GM19395 (cell line): ENCODE measurements at regions not wholly inside any gene's neighbourhood (a gene's known extent, or its start where the extent isn't known, plus 50 kb on each side); places are given as distances from the start of the nearest gene placed in this dataset.
"Not testable (repeated sequence)": the region's sequence is repeated elsewhere in the genome, so short reads cannot be mapped to it uniquely, and the experiment has no call there.

ENCODE experiments used
- ATAC-seq: cut with Tn5 transposase; IDR thresholded peaks from one replicate; pipeline ENCODE4 v1.9.1; 2021; ENCODE audit warnings: mild to moderate bottlenecking, moderate library complexity; ENCODE audit not compliant: unreplicated experiment

DNA sequence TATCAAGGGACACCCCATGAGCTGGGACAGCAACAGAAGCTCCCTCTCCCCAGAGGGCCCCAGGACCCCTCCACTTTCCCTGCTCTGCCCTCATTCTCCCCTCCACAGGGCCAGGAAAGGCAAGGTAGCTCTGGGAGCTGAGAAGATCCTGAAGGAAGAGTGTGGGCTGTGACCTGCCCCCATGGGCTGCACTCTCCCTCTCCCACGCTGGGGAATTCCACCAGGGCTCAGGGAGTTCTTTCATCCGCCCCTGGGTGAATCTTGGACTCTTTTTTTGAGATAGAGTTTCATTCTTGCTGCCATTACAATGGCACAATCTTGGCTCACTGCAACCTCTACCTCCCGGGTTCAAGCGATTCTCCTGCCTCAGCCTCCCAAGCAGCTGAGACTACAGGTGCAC is 73.8 kb downstream of the C9orf50 start:
- no peak for ATAC-seq

DNA sequence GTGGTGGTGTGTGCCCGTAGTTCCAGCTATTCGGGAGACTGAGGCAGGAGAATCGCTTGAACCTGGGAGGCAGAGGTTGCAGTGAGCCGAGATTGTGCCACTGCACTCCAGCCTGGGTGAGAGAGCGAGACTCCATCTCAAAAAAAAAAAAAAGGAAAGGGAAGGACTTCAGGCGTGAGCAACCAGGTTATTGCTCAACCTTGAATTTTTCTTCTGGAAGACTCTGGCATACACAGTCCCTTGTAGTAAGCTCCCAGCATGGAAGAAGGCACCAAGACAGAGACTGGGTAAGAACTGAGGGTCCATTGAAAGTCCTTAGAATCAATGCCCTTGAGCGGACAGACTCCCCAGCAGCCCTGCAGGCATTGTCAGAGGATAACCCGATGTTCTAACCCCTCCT is 75.0 kb downstream of the C9orf50 start:
- ATAC-seq = not testable (repeated sequence)

- no peak for ATAC-seq
Observed at GRCh38 chr9:129544761-129545160, 76.1 kb downstream of the C9orf50 start.

DNA sequence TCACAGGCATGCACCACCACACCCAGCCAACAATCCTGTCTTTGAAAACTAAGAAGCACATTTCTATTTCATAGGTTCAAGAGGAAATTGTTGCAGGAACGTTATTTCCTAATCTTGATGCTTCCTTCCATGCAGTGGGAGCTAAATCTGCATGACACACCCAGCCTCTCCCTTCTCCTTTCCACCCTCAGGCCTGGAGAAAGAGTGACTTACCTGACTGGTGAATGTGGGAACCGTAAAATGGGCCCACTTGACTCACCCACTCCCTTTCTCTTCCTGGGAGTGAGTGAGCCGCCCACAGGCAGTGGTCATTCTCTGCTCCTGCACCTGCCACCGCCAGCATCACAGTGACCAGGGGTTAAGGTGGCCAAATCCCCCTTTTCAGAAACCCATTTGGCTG is 78.2 kb downstream of the C9orf50 start:
- ATAC-seq = no peak

- no peak for ATAC-seq
Observed at GRCh38 chr9:129541270-129541669, 79.6 kb downstream of the C9orf50 start.

DNA sequence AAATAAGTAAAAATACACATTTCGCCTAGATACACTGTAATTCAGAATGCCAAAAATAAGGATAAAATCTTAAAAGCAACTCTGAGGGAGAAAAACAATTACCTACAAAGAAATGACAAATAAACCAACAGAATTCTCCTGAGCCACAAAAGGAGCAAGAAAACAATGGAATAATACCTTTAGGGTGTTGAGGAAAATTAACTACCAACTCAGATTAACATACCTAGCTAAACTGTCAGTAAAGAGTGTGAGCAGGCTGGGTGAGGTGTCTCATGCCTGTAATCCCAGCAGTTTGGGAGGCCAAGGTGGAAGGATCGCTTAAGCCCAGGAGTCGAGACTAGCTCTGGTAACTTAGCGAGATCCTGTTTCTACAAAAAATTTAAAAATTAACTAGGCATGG is 81.5 kb downstream of the C9orf50 start:
- no peak for ATAC-seq

GRCh38 chr9:129531860-129532402 is 89.0 kb downstream of the C9orf50 start:
- ATAC-seq = not testable (repeated sequence)

DNA sequence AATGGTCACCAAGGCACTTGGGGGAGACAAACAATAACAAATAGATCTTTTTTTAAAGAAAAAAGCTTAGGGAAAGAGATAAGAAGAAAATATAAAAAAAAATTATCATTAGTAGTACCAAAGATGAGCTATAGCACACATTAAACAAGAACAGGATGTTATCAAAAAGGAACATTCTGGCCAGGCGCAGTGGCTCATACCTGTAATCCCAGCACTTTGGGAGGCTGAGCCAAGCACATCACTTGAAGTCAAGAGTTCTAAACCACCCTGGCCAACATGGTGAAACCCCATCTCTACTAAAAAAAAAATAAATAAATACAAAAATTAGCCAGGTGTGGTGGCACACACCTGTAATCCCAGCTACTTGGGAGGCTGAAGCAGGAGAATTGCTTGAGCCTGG is 92.9 kb downstream of the C9orf50 start:
- ATAC-seq = not testable (repeated sequence)

DNA sequence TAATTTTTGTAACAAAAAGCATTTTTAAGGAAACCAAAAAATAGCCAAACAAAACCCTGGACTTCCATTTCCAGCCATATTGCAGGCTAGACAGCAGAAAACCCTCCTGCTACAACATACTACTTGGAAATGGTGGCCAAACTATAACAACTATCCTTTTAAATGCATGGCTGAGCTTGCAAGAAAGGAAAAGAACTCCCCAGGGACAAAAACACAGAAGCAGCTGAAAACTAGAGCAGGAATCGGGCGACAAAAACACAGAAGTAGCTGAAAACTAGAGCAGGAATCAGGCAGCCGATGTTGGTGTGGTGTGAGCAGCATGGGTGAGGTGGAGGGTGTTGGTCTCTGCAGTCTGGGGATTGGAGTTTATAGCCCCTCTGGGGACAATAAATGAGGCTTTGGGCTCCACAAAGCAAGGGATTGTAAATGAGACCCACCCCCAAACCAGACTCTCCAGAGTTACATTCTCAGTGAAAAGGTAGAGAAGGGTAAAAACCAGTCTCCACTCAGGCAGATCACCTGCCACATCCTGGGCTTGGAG is 95.2 kb downstream of the C9orf50 start:
- no peak for ATAC-seq

DNA sequence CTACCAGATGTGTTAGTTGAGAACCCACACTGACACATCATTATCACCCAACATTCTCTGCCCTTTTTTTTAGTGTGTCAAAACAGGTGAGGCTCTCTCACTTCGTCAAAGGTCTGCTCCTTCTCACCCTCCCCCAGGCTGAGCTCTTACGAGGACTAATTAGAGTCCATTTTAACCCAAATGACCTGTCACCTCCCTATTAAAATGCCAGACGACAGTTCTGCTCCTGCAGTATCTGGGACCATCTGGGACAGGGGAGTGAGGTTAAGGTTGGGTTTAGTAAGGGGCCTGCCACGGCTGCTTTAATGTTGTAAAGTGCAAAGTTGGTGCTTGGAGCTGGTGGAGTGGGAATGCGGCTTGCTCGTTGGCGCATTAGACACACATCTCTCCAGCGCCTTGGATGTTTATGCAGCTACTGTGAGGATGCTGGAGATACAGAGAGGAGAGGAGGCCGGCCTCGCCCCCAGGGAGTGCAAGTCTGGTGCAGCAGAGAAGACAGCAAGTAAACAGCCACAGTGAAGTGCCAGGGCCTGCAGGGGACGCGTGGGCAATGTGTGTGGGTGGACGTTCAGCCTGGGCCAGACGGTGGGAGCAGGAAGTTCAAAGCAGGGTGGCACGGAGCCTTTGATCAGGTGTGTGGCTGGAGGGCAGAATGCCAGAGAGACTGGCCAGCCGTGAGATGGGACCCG is 96.2 kb downstream of the C9orf50 start:
- no peak for ATAC-seq

- ATAC-seq = no peak
Observed at GRCh38 chr9:129523943-129524581, 96.8 kb downstream of the C9orf50 start.

DNA sequence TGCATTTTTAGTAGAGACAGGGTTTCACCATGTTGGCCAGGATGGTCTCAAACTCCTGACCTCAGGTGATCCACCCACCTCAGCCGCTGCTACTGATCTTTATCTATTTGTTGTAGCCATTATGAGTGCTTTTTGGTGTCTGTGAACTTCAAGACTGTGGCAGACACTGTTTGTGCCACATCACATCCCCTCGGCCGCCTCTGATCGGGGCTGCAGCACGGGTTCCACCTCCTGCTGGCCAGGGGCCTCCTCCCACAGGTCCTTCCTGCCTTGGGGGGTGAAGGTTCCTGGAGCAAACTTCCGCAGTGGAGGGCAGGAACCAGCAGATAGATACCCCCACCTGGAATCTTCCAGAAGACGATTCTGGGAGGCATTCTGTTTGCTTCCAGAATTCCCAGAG is 98.5 kb downstream of the C9orf50 start:
- no peak for ATAC-seq

- no peak for ATAC-seq
Observed at GRCh38 chr9:129520082-129520481, 100.8 kb downstream of the C9orf50 start.

DNA sequence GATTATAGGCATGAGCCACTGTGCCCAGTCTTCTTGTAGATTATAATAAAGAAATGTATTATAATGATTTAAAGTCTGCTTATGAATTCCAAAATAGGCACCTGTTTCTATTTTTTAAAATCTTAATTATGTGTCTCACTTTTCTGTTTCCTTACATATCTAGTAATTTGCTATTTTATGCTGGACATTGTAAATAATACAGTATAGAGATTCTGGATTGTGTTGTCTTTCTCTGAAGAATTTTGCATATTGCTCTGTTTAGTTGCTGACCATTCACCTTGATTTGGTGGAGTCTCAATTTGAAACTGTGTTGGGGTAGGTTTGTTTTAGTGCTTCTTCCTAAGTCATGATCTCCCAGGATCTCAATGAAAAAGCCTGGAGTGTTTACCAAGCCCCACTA is 102.8 kb downstream of the C9orf50 start:
- ATAC-seq = no peak

DNA sequence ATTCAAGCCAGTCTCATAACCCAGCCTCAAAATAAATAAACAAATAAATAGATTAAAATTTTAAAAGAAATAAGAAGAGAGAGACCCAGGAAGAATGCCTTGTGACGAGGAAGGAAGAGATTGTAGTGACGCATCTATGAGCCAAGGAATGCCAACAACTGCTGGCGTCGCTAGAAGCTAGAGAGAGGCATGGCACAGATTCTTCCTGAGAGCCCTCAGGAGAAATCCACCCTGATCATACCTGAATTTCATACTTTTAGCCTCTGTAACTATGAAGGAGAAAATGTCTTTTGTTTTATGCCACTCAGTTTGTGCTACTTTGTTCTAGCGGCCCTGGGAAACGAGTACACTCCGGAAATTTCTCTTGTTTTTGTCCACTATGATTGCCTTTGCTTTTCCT is 103.9 kb downstream of the C9orf50 start:
- ATAC-seq = no peak

DNA sequence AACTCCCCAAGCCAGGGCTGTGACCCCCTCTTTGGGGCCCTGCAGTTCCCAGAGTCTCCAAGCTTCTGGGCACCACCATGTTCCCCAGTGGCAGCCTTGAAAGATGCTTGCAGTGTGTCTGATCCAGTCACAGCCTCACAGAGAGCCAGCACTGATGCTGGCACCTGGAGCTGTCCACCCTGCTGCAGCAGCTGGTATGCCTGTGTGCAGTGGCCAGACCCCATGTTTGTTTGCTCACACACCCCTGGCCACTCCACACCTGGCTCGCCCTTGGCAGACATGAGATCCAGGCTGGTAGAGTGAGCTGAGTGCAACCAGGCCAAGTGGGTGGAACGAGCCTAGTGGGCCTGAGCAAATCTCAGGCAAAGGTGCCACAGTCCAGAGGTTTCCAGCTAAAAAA is 106.0 kb downstream of the C9orf50 start:
- ATAC-seq = no peak

- no peak for ATAC-seq
Observed at GRCh38 chr9:129514497-129514867, 106.4 kb downstream of the C9orf50 start.

GRCh38 chr9:129513856-129514496 is 106.9 kb downstream of the C9orf50 start:
- ATAC-seq = no peak

- no peak for ATAC-seq
Observed at GRCh38 chr9:129513282-129513681, 107.6 kb downstream of the C9orf50 start.

- ATAC-seq = no peak
Observed at GRCh38 chr9:129511285-129511900, 109.5 kb downstream of the C9orf50 start.

GRCh38 chr9:129509533-129509928 is 111.4 kb downstream of the C9orf50 start:
- ATAC-seq = no peak
